ENCODE measurements at regions not wholly inside any gene's neighbourhood (a gene's known extent, or its start where the extent isn't known, plus 50 kb on each side); places are given as distances from the start of the nearest gene placed in this dataset.

- POLR2A ChIA-PET: no interaction called here
- 98% methylated on average over 7 of the region's 8 CpGs for WGBS (ENCODE audit: insufficient coverage)
- Histone ChIP-seq H3K4me1 (ENCODE audit: control extremely low read depth in 1 of 4, control insufficient read depth in 4 of 4, insufficient read depth in 4 of 4, low read length in 3 of 4) (no peaks in the 10 kb centered on the region), H3K27me3 (replicated peaks in 2 of 5; ENCODE audit: control insufficient read depth in 4 of 5, insufficient read depth in 5 of 5, low read length in 4 of 5) (no peaks in the 10 kb centered on the region), H3K27ac (ENCODE audit: insufficient read depth in 1 of 2, low read depth in 1 of 2, low read length in 2 of 2, poor library complexity in 1 of 2, severe bottlenecking in 2 of 2) (no peak overlapping the region), H3K36me3 (ENCODE audit: control insufficient read depth in 4 of 4, insufficient read depth in 4 of 4, low read length in 3 of 4) (no peaks in the 10 kb centered on the region), H3K9me3 (ENCODE audit: control extremely low read depth in 1 of 5, control insufficient read depth in 4 of 5, insufficient read depth in 2 of 5, low read depth in 1 of 5, low read length in 4 of 5) (no peaks in the 10 kb centered on the region), H3K4me3 (ENCODE audit: control insufficient read depth in 1 of 7, extremely low read depth in 1 of 7, insufficient read depth in 4 of 7, low read depth in 2 of 7, low read length in 6 of 7) (no peak overlapping the region)
- CTCF ChIA-PET: no interaction called here
- no peak for DNase-seq
Observed at GRCh38 chr2:121120411-121120810, 164.6 kb downstream of the TFCP2L1 start.

DNA sequence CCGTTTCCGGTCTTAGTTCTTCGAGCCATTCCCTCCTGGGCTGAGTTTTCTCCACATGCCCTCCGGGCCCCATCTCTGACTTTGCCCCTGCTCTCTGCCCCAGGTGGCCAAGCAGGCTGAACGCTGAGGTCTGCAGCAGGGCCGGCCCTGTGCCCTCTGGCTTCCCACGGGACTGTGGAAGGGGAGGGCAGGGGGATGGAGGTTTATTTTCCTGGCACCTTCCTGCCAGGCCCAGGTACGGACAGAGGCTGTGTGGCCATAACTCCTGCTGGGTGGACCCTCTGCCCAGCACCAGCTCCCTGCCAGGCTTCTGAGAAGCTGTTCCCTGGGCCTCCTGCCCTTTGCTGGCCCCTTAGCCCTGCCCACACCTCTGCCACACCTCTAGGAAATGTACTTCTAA is 164.0 kb downstream of the TFCP2L1 start:
- no peak for DNase-seq
- Histone ChIP-seq H3K4me1 (ENCODE audit: control extremely low read depth in 1 of 4, control insufficient read depth in 4 of 4, insufficient read depth in 4 of 4, low read length in 3 of 4) (no peaks in the 10 kb centered on the region), H3K4me3 (ENCODE audit: control insufficient read depth in 1 of 7, extremely low read depth in 1 of 7, insufficient read depth in 4 of 7, low read depth in 2 of 7, low read length in 6 of 7) (no peak overlapping the region), H3K36me3 (ENCODE audit: control insufficient read depth in 4 of 4, insufficient read depth in 4 of 4, low read length in 3 of 4) (no peaks in the 10 kb centered on the region), H3K27ac (ENCODE audit: insufficient read depth in 1 of 2, low read depth in 1 of 2, low read length in 2 of 2, poor library complexity in 1 of 2, severe bottlenecking in 2 of 2) (no peak overlapping the region), H3K9me3 (ENCODE audit: control extremely low read depth in 1 of 5, control insufficient read depth in 4 of 5, insufficient read depth in 2 of 5, low read depth in 1 of 5, low read length in 4 of 5) (no peaks in the 10 kb centered on the region), H3K27me3 (replicated peaks in 2 of 5; ENCODE audit: control insufficient read depth in 4 of 5, insufficient read depth in 5 of 5, low read length in 4 of 5) (no peaks in the 10 kb centered on the region)
- 93% methylated on average over 5 of the region's 8 CpGs for WGBS (ENCODE audit: insufficient coverage)
- POLR2A ChIA-PET: no interaction called here
- CTCF ChIA-PET: no interaction called here

- Histone ChIP-seq H3K27ac (ENCODE audit: insufficient read depth in 1 of 2, low read depth in 1 of 2, low read length in 2 of 2, poor library complexity in 1 of 2, severe bottlenecking in 2 of 2) (no peak overlapping the region), H3K27me3 (replicated peaks in 2 of 5; ENCODE audit: control insufficient read depth in 4 of 5, insufficient read depth in 5 of 5, low read length in 4 of 5) (no peaks in the 10 kb centered on the region)
- 97% methylated on average over 6 of the region's 7 CpGs for WGBS (ENCODE audit: insufficient coverage)
Observed at GRCh38 chr2:121121661-121122060, 163.3 kb downstream of the TFCP2L1 start.

DNA sequence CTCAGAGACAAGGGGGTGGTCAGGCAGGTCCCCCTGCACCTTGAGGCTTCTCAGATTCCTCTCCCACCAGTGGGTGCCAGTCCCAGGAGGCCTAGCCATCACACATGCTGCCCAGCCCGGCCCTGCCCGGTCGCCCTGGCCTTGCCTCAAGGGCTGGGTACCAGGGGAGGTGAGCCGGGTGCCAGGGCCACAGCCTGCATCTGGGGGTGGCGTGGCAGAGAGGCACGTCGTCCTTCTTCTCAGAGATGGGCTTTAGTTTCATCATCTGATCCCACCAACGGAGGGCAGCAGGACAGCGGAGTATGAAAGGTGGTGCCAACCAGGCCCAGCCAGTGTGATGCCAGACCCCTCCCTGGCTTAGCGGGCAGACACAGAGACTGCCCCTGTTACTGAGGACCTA is 161.7 kb downstream of the TFCP2L1 start:
- no peaks in the 10 kb centered on the region for H3K4me1 ChIP-seq (ENCODE audit: control extremely low read depth in 1 of 4, control insufficient read depth in 4 of 4, insufficient read depth in 4 of 4, low read length in 3 of 4)
- H3K9me3 ChIP-seq (ENCODE audit: control extremely low read depth in 1 of 5, control insufficient read depth in 4 of 5, insufficient read depth in 2 of 5, low read depth in 1 of 5, low read length in 4 of 5): no peaks in the 10 kb centered on the region
- ChIA-PET POLR2A (no interaction called here), CTCF (no interaction called here)
- no peak for DNase-seq
- no peak overlapping the region for H3K27ac ChIP-seq (ENCODE audit: insufficient read depth in 1 of 2, low read depth in 1 of 2, low read length in 2 of 2, poor library complexity in 1 of 2, severe bottlenecking in 2 of 2)
- H3K27me3 ChIP-seq (replicated peaks in 2 of 5; ENCODE audit: control insufficient read depth in 4 of 5, insufficient read depth in 5 of 5, low read length in 4 of 5): peaks cover 0 to 2% (median 0%) of the 10 kb centered on the region in 5 experiments
- no peak overlapping the region for H3K4me3 ChIP-seq (ENCODE audit: control insufficient read depth in 1 of 7, extremely low read depth in 1 of 7, insufficient read depth in 4 of 7, low read depth in 2 of 7, low read length in 6 of 7)
- no peaks in the 10 kb centered on the region for H3K36me3 ChIP-seq (ENCODE audit: control insufficient read depth in 4 of 4, insufficient read depth in 4 of 4, low read length in 3 of 4)
- WGBS (ENCODE audit: insufficient coverage): 86% methylated on average over 7 of the region's 10 CpGs

More at GRCh38 chr2:121121661-121122060, 163.3 kb downstream of the TFCP2L1 start:
- no peaks in the 10 kb centered on the region for H3K4me1 ChIP-seq (ENCODE audit: control extremely low read depth in 1 of 4, control insufficient read depth in 4 of 4, insufficient read depth in 4 of 4, low read length in 3 of 4)
- no peaks in the 10 kb centered on the region for H3K9me3 ChIP-seq (ENCODE audit: control extremely low read depth in 1 of 5, control insufficient read depth in 4 of 5, insufficient read depth in 2 of 5, low read depth in 1 of 5, low read length in 4 of 5)
- DNase-seq: no peak
- ChIA-PET POLR2A (no interaction called here), CTCF (no interaction called here)
- no peak overlapping the region for H3K4me3 ChIP-seq (ENCODE audit: control insufficient read depth in 1 of 7, extremely low read depth in 1 of 7, insufficient read depth in 4 of 7, low read depth in 2 of 7, low read length in 6 of 7)
- no peaks in the 10 kb centered on the region for H3K36me3 ChIP-seq (ENCODE audit: control insufficient read depth in 4 of 4, insufficient read depth in 4 of 4, low read length in 3 of 4)

GRCh38 chr2:121124330-121124729 is 160.7 kb downstream of the TFCP2L1 start:
- CTCF ChIA-PET: no interaction called here
- H3K9me3 ChIP-seq (ENCODE audit: control extremely low read depth in 1 of 5, control insufficient read depth in 4 of 5, insufficient read depth in 2 of 5, low read depth in 1 of 5, low read length in 4 of 5): no peaks in the 10 kb centered on the region
- no peak for DNase-seq
- no peaks in the 10 kb centered on the region for H3K36me3 ChIP-seq (ENCODE audit: control insufficient read depth in 4 of 4, insufficient read depth in 4 of 4, low read length in 3 of 4)
- peaks cover 0 to 2% (median 0%) of the 10 kb centered on the region in 4 experiments for H3K4me1 ChIP-seq (ENCODE audit: control extremely low read depth in 1 of 4, control insufficient read depth in 4 of 4, insufficient read depth in 4 of 4, low read length in 3 of 4)
- H3K4me3 ChIP-seq (ENCODE audit: control insufficient read depth in 1 of 7, extremely low read depth in 1 of 7, insufficient read depth in 4 of 7, low read depth in 2 of 7, low read length in 6 of 7): no peak overlapping the region
- no peak overlapping the region for H3K27ac ChIP-seq (ENCODE audit: insufficient read depth in 1 of 2, low read depth in 1 of 2, low read length in 2 of 2, poor library complexity in 1 of 2, severe bottlenecking in 2 of 2)
- POLR2A ChIA-PET: no interaction called here
- peaks cover 0 to 2% (median 0%) of the 10 kb centered on the region in 5 experiments for H3K27me3 ChIP-seq (replicated peaks in 2 of 5; ENCODE audit: control insufficient read depth in 4 of 5, insufficient read depth in 5 of 5, low read length in 4 of 5)

GRCh38 chr2:121125350-121125749 is 159.7 kb downstream of the TFCP2L1 start:
- 42% methylated on average over 1 of the region's 1 CpG for WGBS (ENCODE audit: insufficient coverage)
- Histone ChIP-seq H3K36me3 (ENCODE audit: control insufficient read depth in 4 of 4, insufficient read depth in 4 of 4, low read length in 3 of 4) (no peaks in the 10 kb centered on the region), H3K27me3 (replicated peaks in 2 of 5; ENCODE audit: control insufficient read depth in 4 of 5, insufficient read depth in 5 of 5, low read length in 4 of 5) (peaks cover 0 to 2% (median 0%) of the 10 kb centered on the region in 5 experiments), H3K9me3 (ENCODE audit: control extremely low read depth in 1 of 5, control insufficient read depth in 4 of 5, insufficient read depth in 2 of 5, low read depth in 1 of 5, low read length in 4 of 5) (no peaks in the 10 kb centered on the region), H3K27ac (ENCODE audit: insufficient read depth in 1 of 2, low read depth in 1 of 2, low read length in 2 of 2, poor library complexity in 1 of 2, severe bottlenecking in 2 of 2) (no peak overlapping the region), H3K4me1 (ENCODE audit: control extremely low read depth in 1 of 4, control insufficient read depth in 4 of 4, insufficient read depth in 4 of 4, low read length in 3 of 4) (peaks cover 0 to 2% (median 0%) of the 10 kb centered on the region in 4 experiments), H3K4me3 (ENCODE audit: control insufficient read depth in 1 of 7, extremely low read depth in 1 of 7, insufficient read depth in 4 of 7, low read depth in 2 of 7, low read length in 6 of 7) (no peak overlapping the region)
- ChIA-PET CTCF (no interaction called here), POLR2A (no interaction called here)
- no peak for DNase-seq

DNA sequence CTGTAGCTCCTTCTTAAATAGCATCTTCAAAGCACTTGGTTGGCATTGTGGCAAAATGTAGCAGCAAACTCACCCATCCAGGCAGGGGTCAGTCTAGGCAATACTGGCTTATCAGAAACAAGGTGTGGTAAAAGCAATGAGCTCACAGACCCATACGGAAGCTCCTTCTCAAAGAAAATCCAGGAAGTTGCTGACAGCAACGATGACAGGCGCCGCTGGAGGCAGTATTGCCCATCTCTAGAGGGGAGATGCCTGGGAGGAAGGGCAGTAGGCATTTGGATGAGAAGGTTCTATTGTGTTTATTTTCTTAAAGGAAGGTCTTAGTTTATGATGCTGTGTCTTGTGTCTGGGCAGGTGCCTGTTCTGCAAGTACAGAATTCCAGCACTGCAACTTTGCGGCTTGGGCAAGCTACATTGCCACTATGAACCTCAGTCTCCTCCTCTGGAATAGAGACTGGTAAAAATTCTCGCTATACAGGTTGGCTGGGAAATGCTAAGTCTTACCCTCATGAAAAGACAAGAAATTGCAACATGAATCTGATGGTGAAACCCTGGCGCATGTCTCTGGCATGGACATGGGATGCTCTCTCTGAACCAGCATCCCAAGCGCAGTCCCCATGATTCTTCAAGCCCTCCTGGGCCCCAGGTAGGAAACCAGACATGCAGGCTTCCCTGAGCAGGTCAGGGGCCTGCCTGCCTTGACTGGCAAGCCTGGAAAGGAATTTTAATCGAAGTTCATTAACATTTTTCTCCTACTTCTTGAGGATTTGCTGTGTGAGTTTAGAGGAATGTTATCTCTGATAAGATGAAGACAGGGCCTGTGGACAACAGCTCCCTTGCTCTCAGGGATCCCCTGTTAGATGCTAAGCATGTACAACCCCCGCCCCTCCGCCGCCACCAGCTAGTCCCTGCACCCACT is 156.0 kb downstream of the TFCP2L1 start:
- DNase-seq: peak; percentile 37 to 83 (median 77)
- CTCF ChIA-PET: interaction anchor here (0.5 to 7.1 kb wide), 19 partner anchors 11 to 589 kb away, joined by 3 to 44 read pairs (median 3); no protein-coding TSS in a partner anchor
- 75% methylated on average over 11 of the region's 12 CpGs for WGBS (ENCODE audit: insufficient coverage)
- H3K4me1 ChIP-seq (ENCODE audit: control extremely low read depth in 1 of 4, control insufficient read depth in 4 of 4, insufficient read depth in 4 of 4, low read length in 3 of 4): peaks cover 0 to 13% (median 2%) of the 10 kb centered on the region in 4 experiments
- H3K36me3 ChIP-seq (ENCODE audit: control insufficient read depth in 4 of 4, insufficient read depth in 4 of 4, low read length in 3 of 4): no peaks in the 10 kb centered on the region
- POLR2A ChIA-PET: no interaction called here
- no peaks in the 10 kb centered on the region for H3K9me3 ChIP-seq (ENCODE audit: control extremely low read depth in 1 of 5, control insufficient read depth in 4 of 5, insufficient read depth in 2 of 5, low read depth in 1 of 5, low read length in 4 of 5)
- H3K27me3 ChIP-seq (replicated peaks in 2 of 5; ENCODE audit: control insufficient read depth in 4 of 5, insufficient read depth in 5 of 5, low read length in 4 of 5): peaks cover 0 to 2% (median 0%) of the 10 kb centered on the region in 5 experiments
- H3K4me3 ChIP-seq (ENCODE audit: control insufficient read depth in 1 of 7, extremely low read depth in 1 of 7, insufficient read depth in 4 of 7, low read depth in 2 of 7, low read length in 6 of 7): no peak overlapping the region
- H3K27ac ChIP-seq (ENCODE audit: insufficient read depth in 1 of 2, low read depth in 1 of 2, low read length in 2 of 2, poor library complexity in 1 of 2, severe bottlenecking in 2 of 2): no peak overlapping the region
